ENCODE measurements at regions not wholly inside any gene's neighbourhood (a gene's known extent, or its start where the extent isn't known, plus 50 kb on each side); places are given as distances from the start of the nearest gene placed in this dataset.

DNA sequence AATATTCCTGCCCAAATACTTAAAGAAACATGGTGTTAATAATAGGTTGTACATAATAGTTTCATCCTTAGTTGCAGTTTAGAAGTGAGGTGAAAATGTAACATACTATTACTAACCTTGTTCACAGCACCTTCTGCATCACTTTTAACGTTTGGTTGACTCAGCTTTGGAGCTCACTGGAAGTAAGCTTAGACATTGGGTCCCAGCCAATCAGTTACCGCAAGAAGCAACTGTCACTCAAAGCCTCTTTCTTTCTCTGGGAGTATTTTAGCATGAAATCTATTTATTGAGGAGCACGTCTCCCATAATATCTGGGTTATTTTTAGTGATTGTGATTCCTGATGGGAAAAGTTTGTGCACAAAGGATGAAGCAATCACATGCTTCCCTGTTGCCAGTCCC lies 472.6 kb downstream of the SNAPC1 start:
- intact Hi-C loops (cut with micrococcal nuclease) = no loop called here
- H3K27me3 Mint-ChIP-seq = no peaks in the 10 kb centered on the region
- no peak overlapping the region for H3K27ac Mint-ChIP-seq
- no peaks in the 10 kb centered on the region for H3K4me1 Mint-ChIP-seq (ENCODE audit: low read depth)
- no peak overlapping the region for H3K4me3 Mint-ChIP-seq
- peaks cover 41% of the 10 kb centered on the region for H3K9me3 Mint-ChIP-seq
- no peaks in the 10 kb centered on the region for H3K36me3 Mint-ChIP-seq (ENCODE audit: low read depth)

- intact Hi-C loops (cut with micrococcal nuclease) = no loop called here
- Mint-ChIP-seq H3K27ac (no peak overlapping the region), H3K27me3 (no peaks in the 10 kb centered on the region), H3K36me3 (ENCODE audit: low read depth) (no peaks in the 10 kb centered on the region), H3K4me3 (no peak overlapping the region), H3K9me3 (peaks cover 12% of the 10 kb centered on the region), H3K4me1 (ENCODE audit: low read depth) (no peaks in the 10 kb centered on the region)
Measured at GRCh38 chr14:62244221-62244620, 482.0 kb downstream of the SNAPC1 start.

DNA sequence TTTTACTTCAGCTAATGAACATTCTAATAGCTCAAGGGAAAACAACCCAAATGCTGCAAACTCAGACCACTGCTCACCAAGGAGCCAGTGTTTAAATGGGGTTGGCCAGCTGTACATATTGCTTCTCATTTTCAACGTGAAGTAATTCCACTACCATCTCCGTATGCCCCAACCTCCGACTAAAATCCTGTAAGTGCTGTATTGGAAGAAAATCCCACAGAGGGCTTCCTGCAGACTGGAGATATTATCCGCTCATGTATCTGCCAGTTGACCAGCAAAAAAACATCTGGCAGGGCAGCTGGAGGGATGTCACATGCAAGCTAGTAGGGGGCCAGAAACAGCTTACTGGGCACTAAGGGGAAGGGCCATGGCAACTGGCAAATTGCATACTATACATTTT lies 485.0 kb downstream of the SNAPC1 start:
- no peak overlapping the region for H3K4me3 Mint-ChIP-seq
- H3K27ac Mint-ChIP-seq = no peak overlapping the region
- no peaks in the 10 kb centered on the region for H3K27me3 Mint-ChIP-seq
- intact Hi-C loops (cut with micrococcal nuclease) = no loop called here
- H3K4me1 Mint-ChIP-seq (ENCODE audit: low read depth) = no peaks in the 10 kb centered on the region
- no peaks in the 10 kb centered on the region for H3K36me3 Mint-ChIP-seq (ENCODE audit: low read depth)
- H3K9me3 Mint-ChIP-seq = peaks cover 12% of the 10 kb centered on the region

- H3K4me3 Mint-ChIP-seq = no peak overlapping the region
- no peak overlapping the region for H3K27ac Mint-ChIP-seq
- H3K36me3 Mint-ChIP-seq (ENCODE audit: low read depth) = no peaks in the 10 kb centered on the region
- no peaks in the 10 kb centered on the region for H3K9me3 Mint-ChIP-seq
- intact Hi-C loops (cut with micrococcal nuclease) = no loop called here
- no peaks in the 10 kb centered on the region for H3K27me3 Mint-ChIP-seq
- no peaks in the 10 kb centered on the region for H3K4me1 Mint-ChIP-seq (ENCODE audit: low read depth)
Measured at GRCh38 chr14:62251237-62251636, 489.0 kb downstream of the SNAPC1 start.

- no peak overlapping the region for H3K27ac Mint-ChIP-seq
- H3K36me3 Mint-ChIP-seq (ENCODE audit: low read depth) = no peaks in the 10 kb centered on the region
- no peaks in the 10 kb centered on the region for H3K27me3 Mint-ChIP-seq
- intact Hi-C loops (cut with micrococcal nuclease) = no loop called here
- no peaks in the 10 kb centered on the region for H3K9me3 Mint-ChIP-seq
- no peak overlapping the region for H3K4me3 Mint-ChIP-seq
- no peaks in the 10 kb centered on the region for H3K4me1 Mint-ChIP-seq (ENCODE audit: low read depth)
Measured at GRCh38 chr14:62253171-62253570, 491.0 kb downstream of the SNAPC1 start.

DNA sequence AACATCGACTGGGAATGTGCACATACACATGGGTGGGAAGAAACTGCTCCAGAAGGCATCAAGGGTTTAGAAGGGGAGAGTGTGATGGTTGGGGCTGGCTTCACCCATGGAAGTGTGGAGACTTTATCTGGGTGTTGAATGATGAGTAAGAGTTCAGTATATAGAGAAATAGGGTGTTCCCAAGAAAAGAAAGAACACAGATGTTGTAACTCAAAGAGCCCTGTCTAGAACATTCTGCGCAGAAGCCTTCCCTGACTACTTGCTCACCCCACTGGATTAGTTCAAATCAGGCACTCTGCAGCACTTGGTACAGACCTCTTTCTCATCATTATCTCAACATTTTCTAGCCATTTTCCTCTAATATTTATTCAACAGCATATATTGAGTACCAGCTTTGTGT lies 491.7 kb downstream of the SNAPC1 start:
- Mint-ChIP-seq H3K36me3 (ENCODE audit: low read depth) (no peaks in the 10 kb centered on the region), H3K4me1 (ENCODE audit: low read depth) (no peaks in the 10 kb centered on the region), H3K9me3 (no peaks in the 10 kb centered on the region), H3K27ac (no peak overlapping the region), H3K4me3 (no peak overlapping the region), H3K27me3 (no peaks in the 10 kb centered on the region)
- intact Hi-C loops (cut with micrococcal nuclease) = no loop called here

DNA sequence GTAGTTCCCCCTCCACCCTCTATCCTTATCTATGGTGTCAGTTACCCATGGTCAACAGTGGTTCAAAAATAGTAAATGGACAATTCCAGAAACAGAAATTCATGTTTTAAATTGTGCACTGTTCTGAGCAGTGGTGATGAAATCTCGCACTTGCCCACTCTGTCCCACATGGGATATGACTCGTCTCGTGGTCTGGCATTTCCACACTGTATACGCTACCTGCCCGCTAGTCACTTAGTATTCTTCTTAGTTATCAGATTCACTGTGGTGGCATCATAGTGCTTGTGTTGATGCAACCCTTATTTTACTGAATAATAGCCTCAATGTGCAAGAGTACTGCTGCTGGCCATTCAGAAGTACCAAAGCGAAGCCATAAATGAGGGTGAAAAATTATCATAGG lies 507.0 kb downstream of the SNAPC1 start:
- no peaks in the 10 kb centered on the region for H3K27me3 Mint-ChIP-seq
- H3K9me3 Mint-ChIP-seq = no peaks in the 10 kb centered on the region
- no peaks in the 10 kb centered on the region for H3K4me1 Mint-ChIP-seq (ENCODE audit: low read depth)
- no peak overlapping the region for H3K27ac Mint-ChIP-seq
- H3K4me3 Mint-ChIP-seq = no peak overlapping the region
- intact Hi-C loops (cut with micrococcal nuclease) = no loop called here
- H3K36me3 Mint-ChIP-seq (ENCODE audit: low read depth) = no peaks in the 10 kb centered on the region

GRCh38 chr14:62270236-62270635 lies 508.0 kb downstream of the SNAPC1 start:
- intact Hi-C loops (cut with micrococcal nuclease) = no loop called here
- Mint-ChIP-seq H3K27ac (no peak overlapping the region), H3K4me1 (ENCODE audit: low read depth) (no peaks in the 10 kb centered on the region), H3K9me3 (no peaks in the 10 kb centered on the region), H3K27me3 (no peaks in the 10 kb centered on the region), H3K36me3 (ENCODE audit: low read depth) (no peaks in the 10 kb centered on the region), H3K4me3 (no peak overlapping the region)

- no peaks in the 10 kb centered on the region for H3K36me3 Mint-ChIP-seq (ENCODE audit: low read depth)
- peaks cover 16% of the 10 kb centered on the region for H3K9me3 Mint-ChIP-seq
- H3K4me1 Mint-ChIP-seq (ENCODE audit: low read depth) = no peaks in the 10 kb centered on the region
- intact Hi-C loops (cut with micrococcal nuclease) = no loop called here
- H3K27ac Mint-ChIP-seq = no peak overlapping the region
- no peaks in the 10 kb centered on the region for H3K27me3 Mint-ChIP-seq
- H3K4me3 Mint-ChIP-seq = no peak overlapping the region
Measured at GRCh38 chr14:62280366-62280765, 518.1 kb downstream of the SNAPC1 start.

DNA sequence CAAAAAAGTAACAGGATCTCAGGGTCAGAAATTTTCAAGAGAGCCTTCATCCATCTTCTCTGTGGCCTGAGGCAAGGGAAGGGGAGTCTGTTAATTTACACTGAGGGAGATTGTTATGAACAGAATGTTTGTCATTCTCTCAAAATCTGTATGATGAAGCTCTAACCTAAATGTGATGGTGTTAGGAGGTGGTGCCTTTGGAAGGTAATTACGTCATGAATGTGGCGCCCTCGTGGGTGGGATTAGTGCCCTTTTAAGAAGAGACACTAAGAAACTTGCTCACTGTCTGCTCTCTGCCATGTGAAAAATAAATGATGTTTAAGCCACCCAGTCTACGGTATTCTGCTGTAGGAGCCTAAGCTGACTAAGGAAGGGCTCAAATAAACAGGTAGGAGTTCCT lies 521.6 kb downstream of the SNAPC1 start:
- intact Hi-C loops (cut with micrococcal nuclease) = no loop called here
- Mint-ChIP-seq H3K36me3 (ENCODE audit: low read depth) (no peaks in the 10 kb centered on the region), H3K27ac (no peak overlapping the region), H3K27me3 (no peaks in the 10 kb centered on the region), H3K4me1 (ENCODE audit: low read depth) (no peaks in the 10 kb centered on the region), H3K9me3 (peaks cover 16% of the 10 kb centered on the region), H3K4me3 (no peak overlapping the region)

DNA sequence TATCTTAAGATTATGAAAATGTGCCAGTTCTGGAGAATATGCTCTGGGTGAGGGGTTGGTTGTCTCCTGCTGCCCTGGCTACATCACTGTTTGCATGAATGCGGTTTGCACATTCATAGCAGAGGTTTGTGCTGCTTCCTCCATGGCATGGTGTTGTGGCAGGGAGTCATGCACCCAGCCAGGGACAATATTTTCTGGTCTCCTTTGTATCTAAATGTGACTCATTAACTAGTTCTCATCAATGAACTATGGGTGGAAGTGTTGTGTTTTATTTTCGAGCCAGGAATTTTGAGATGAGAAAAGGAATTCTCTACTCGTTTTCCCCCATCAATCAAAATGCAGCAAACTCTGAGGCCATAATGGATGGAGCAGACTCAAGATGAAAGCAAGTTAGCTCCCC lies 527.3 kb downstream of the SNAPC1 start:
- H3K36me3 Mint-ChIP-seq (ENCODE audit: low read depth) = no peaks in the 10 kb centered on the region
- H3K4me3 Mint-ChIP-seq = no peak overlapping the region
- intact Hi-C loops (cut with micrococcal nuclease) = no loop called here
- no peaks in the 10 kb centered on the region for H3K27me3 Mint-ChIP-seq
- no peak overlapping the region for H3K27ac Mint-ChIP-seq
- H3K9me3 Mint-ChIP-seq = peaks cover 6% of the 10 kb centered on the region
- H3K4me1 Mint-ChIP-seq (ENCODE audit: low read depth) = no peaks in the 10 kb centered on the region

- Mint-ChIP-seq H3K4me1 (ENCODE audit: low read depth) (no peaks in the 10 kb centered on the region), H3K27ac (no peak overlapping the region), H3K27me3 (no peaks in the 10 kb centered on the region), H3K9me3 (peaks cover 15% of the 10 kb centered on the region), H3K4me3 (no peak overlapping the region), H3K36me3 (ENCODE audit: low read depth) (no peaks in the 10 kb centered on the region)
- intact Hi-C loops (cut with micrococcal nuclease) = no loop called here
Measured at GRCh38 chr14:62301080-62301479, 538.9 kb downstream of the SNAPC1 start.

DNA sequence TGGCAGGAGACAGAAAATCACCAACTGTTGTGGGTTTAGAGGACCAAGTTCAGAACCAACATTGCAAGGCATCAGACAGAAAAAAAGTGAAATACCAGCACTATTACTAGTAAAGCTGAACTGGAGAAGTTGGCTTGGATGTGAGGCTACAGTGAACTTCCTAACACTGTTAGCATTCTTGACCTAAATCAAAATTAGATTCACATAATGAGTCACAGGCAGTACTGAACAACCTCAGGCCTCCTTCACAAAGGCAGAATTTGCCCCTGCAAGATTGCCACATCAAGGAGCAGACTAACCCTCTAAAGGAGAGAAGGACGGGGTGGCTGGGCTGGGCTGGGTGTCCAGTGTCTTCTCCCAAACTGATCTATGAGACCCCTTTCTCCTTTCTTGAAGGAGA lies 539.7 kb downstream of the SNAPC1 start:
- Mint-ChIP-seq H3K36me3 (ENCODE audit: low read depth) (no peaks in the 10 kb centered on the region), H3K27ac (no peak overlapping the region), H3K9me3 (peaks cover 15% of the 10 kb centered on the region), H3K4me3 (no peak overlapping the region), H3K4me1 (ENCODE audit: low read depth) (no peaks in the 10 kb centered on the region), H3K27me3 (no peaks in the 10 kb centered on the region)
- intact Hi-C loops (cut with micrococcal nuclease) = no loop called here

DNA sequence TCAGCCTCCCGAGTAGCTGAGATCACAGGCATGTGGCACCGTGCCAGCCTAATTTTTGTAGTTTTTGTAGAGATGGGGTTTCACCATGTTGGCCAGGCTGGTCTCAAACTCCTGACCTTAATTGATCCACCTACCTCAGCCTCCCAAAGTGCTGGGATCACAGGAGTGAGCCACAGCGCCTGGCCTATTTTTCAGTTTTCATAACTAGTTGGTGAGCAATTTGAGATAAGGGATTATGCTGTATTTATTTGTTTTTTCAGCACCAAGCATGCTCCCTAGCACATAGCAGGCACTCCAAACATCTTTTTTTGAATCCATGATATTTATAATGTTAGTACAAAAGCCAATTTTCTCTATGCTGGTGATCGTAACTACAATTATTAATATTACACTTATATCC lies 541.2 kb downstream of the SNAPC1 start:
- Mint-ChIP-seq H3K4me3 (no peak overlapping the region), H3K27ac (no peak overlapping the region)
- intact Hi-C loops (cut with micrococcal nuclease) = no loop called here

DNA sequence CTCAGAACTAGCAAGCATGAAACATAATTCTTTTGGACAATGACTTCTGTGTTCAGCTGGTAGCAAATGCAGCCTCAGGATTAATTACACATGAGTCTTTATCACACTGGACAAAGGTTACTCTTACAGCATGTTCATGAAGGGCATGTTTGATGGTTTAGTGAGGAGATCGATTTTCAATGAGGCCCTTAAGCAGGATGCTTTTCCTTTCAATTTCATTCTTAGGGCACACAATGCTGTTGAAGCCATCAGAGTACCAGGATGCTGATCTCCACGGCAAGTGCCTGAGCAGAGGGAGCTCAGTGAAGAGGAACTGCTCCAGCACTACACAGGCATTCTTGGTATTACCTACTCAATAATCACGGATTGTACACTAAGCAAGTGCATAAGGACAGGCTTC lies 542.0 kb downstream of the SNAPC1 start:
- H3K36me3 Mint-ChIP-seq (ENCODE audit: low read depth) = no peaks in the 10 kb centered on the region
- no peaks in the 10 kb centered on the region for H3K27me3 Mint-ChIP-seq
- no peak overlapping the region for H3K4me3 Mint-ChIP-seq
- intact Hi-C loops (cut with micrococcal nuclease) = no loop called here
- peaks cover 24% of the 10 kb centered on the region for H3K9me3 Mint-ChIP-seq
- H3K4me1 Mint-ChIP-seq (ENCODE audit: low read depth) = no peaks in the 10 kb centered on the region
- no peak overlapping the region for H3K27ac Mint-ChIP-seq

More for the DNA sequence above, 541.2 kb downstream of the SNAPC1 start:
- H3K4me1 Mint-ChIP-seq (ENCODE audit: low read depth) = no peaks in the 10 kb centered on the region
- H3K27me3 Mint-ChIP-seq = no peaks in the 10 kb centered on the region
- H3K9me3 Mint-ChIP-seq = peaks cover 23% of the 10 kb centered on the region
- no peaks in the 10 kb centered on the region for H3K36me3 Mint-ChIP-seq (ENCODE audit: low read depth)

- no peak overlapping the region for H3K4me3 Mint-ChIP-seq
- H3K36me3 Mint-ChIP-seq (ENCODE audit: low read depth) = no peaks in the 10 kb centered on the region
- intact Hi-C loops (cut with micrococcal nuclease) = no loop called here
- H3K27ac Mint-ChIP-seq = no peak overlapping the region
- no peaks in the 10 kb centered on the region for H3K27me3 Mint-ChIP-seq
- H3K4me1 Mint-ChIP-seq (ENCODE audit: low read depth) = no peaks in the 10 kb centered on the region
- peaks cover 16% of the 10 kb centered on the region for H3K9me3 Mint-ChIP-seq
Measured at GRCh38 chr14:62307844-62308243, 545.6 kb downstream of the SNAPC1 start.

Data from dendritic cell treated with granulocyte-macrophage colony-stimulating factor and Interleukin-4, amounts not matched to agents 40 ng/mL and 50 ng/mL, for 4 days (primary cell).